Muscle layer of duodenum (tissue), 2 donors: ENCODE measurements at regions not wholly inside any gene's neighbourhood (a gene's known extent, or its start where the extent isn't known, plus 50 kb on each side); places are given as distances from the start of the nearest gene placed in this dataset.
"Not testable (repeated sequence)": the region's sequence is repeated elsewhere in the genome, so short reads cannot be mapped to it uniquely, and the experiment has no call there.

Experiments
- H3K27ac ChIP-seq: one replicate; pipeline ENCODE4 v1.7.0; 2013; ENCODE audit warnings: mild to moderate bottlenecking, low read length
- H3K27me3 ChIP-seq: one replicate; pipeline ENCODE4 v1.7.0; 2013; ENCODE audit warnings: low read depth, mild to moderate bottlenecking, control low read depth, low read length
- H3K36me3 ChIP-seq, 2 donors: one replicate each; pipeline ENCODE4 v1.7.0; 2013; ENCODE audit warnings: low read length in 2 of 2, control low read depth in 1 of 2, mild to moderate bottlenecking in 1 of 2; ENCODE audit not compliant: insufficient read depth in 2 of 2, control insufficient read depth in 1 of 2
- H3K4me1 ChIP-seq, 2 donors: one replicate each; pipeline ENCODE4 v1.7.0; 2013; ENCODE audit warnings: low read length in 2 of 2, mild to moderate bottlenecking in 2 of 2, control low read depth in 1 of 2, moderate library complexity in 1 of 2; ENCODE audit not compliant: insufficient read depth in 2 of 2, control insufficient read depth in 1 of 2
- H3K4me3 ChIP-seq, 2 donors: one replicate each; pipeline ENCODE4 v1.7.0; 2013; ENCODE audit warnings: low read length in 2 of 2, low read depth in 1 of 2, mild to moderate bottlenecking in 1 of 2
- H3K9me3 ChIP-seq, 2 donors: one replicate each; pipeline ENCODE4 v1.7.0; 2013; ENCODE audit warnings: low read length in 2 of 2, control low read depth in 1 of 2, mild to moderate bottlenecking in 1 of 2; ENCODE audit not compliant: control insufficient read depth in 1 of 2
- donor health status: healthy.

- Histone ChIP-seq H3K27ac (peak overlapping the region; percentile 45), H3K4me1 (no peaks in the 10 kb centered on the region), H3K9me3 (no peaks in the 10 kb centered on the region), H3K27me3 (no peaks in the 10 kb centered on the region), H3K4me3 (no peak overlapping the region), H3K36me3 (no peaks in the 10 kb centered on the region)
Measured at GRCh38 chrX:13219991-13220764, 99.7 kb downstream of the ATXN3L start.

- no peaks in the 10 kb centered on the region for H3K9me3 ChIP-seq
- H3K4me1 ChIP-seq: no peaks in the 10 kb centered on the region
- H3K27me3 ChIP-seq: no peaks in the 10 kb centered on the region
- H3K36me3 ChIP-seq: no peaks in the 10 kb centered on the region
- no peak overlapping the region for H3K4me3 ChIP-seq
- H3K27ac ChIP-seq: no peak overlapping the region
Measured at GRCh38 chrX:13218758-13219157, 101.1 kb downstream of the ATXN3L start.

DNA sequence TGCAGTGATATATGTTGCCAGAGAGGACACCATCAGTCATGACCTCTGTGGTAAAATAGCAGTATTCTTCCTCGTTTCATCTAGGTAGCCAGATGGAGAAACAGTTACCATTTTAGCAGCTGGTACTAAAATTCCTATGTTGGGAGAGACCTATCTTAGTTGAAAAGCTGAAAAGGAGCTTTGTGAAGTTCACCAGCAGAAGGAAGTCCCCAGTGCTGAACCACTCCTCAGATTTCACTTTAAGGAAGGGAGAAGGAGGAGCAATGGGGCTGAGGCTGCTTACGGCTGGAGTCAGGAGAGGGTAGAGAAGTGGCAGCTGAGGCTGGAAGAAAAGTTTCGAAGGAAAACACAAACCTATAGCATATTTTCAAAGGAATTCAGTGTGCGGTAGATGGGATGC is 103.7 kb downstream of the ATXN3L start:
- no peaks in the 10 kb centered on the region for H3K36me3 ChIP-seq
- no peak overlapping the region for H3K27ac ChIP-seq

GRCh38 chrX:13215729-13216128 is 104.1 kb downstream of the ATXN3L start:
- H3K9me3 ChIP-seq: no peaks in the 10 kb centered on the region
- H3K27ac ChIP-seq: no peak overlapping the region
- H3K36me3 ChIP-seq: no peaks in the 10 kb centered on the region
- H3K4me3 ChIP-seq: no peak overlapping the region
- peaks cover 0 to 6% of the 10 kb centered on the region in 2 donors for H3K4me1 ChIP-seq
- H3K27me3 ChIP-seq: no peaks in the 10 kb centered on the region

More for the DNA sequence above, 103.7 kb downstream of the ATXN3L start:
- H3K27me3 ChIP-seq: no peaks in the 10 kb centered on the region
- H3K4me3 ChIP-seq: no peak overlapping the region
- H3K9me3 ChIP-seq: no peaks in the 10 kb centered on the region
- H3K4me1 ChIP-seq: peaks cover 0 to 6% of the 10 kb centered on the region in 2 donors

- H3K36me3 ChIP-seq: no peaks in the 10 kb centered on the region
- no peak overlapping the region for H3K27ac ChIP-seq
- no peak overlapping the region for H3K4me3 ChIP-seq
- no peaks in the 10 kb centered on the region for H3K9me3 ChIP-seq
- peaks cover 0 to 6% of the 10 kb centered on the region in 2 donors for H3K4me1 ChIP-seq
- no peaks in the 10 kb centered on the region for H3K27me3 ChIP-seq
Measured at GRCh38 chrX:13212191-13212651, 107.6 kb downstream of the ATXN3L start.

DNA sequence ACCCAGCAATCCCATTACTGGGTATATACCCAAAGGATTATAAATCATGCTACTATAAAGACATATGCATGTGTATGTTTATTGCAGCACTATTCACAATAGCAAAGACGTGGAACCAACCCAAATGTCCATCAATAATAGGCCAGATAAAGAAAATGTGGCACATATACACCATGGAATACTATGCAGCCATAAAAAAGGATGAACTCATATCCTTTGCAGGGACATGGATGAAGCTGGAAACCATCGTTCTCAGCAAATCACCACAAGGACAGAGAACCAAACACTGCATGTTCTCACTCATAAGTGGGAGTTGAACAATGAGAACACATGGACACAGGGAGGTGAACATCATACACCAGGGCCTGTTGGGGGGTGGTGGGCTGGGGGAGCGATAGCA is 109.7 kb downstream of the ATXN3L start:
- H3K36me3 ChIP-seq, H3K4me3 ChIP-seq, H3K4me1 ChIP-seq, H3K9me3 ChIP-seq, H3K27ac ChIP-seq, H3K27me3 ChIP-seq: not testable (repeated sequence)

- H3K36me3 ChIP-seq, H3K9me3 ChIP-seq, H3K27ac ChIP-seq, H3K27me3 ChIP-seq, H3K4me3 ChIP-seq, H3K4me1 ChIP-seq: not testable (repeated sequence)
Measured at GRCh38 chrX:13209704-13210103, 110.1 kb downstream of the ATXN3L start.

DNA sequence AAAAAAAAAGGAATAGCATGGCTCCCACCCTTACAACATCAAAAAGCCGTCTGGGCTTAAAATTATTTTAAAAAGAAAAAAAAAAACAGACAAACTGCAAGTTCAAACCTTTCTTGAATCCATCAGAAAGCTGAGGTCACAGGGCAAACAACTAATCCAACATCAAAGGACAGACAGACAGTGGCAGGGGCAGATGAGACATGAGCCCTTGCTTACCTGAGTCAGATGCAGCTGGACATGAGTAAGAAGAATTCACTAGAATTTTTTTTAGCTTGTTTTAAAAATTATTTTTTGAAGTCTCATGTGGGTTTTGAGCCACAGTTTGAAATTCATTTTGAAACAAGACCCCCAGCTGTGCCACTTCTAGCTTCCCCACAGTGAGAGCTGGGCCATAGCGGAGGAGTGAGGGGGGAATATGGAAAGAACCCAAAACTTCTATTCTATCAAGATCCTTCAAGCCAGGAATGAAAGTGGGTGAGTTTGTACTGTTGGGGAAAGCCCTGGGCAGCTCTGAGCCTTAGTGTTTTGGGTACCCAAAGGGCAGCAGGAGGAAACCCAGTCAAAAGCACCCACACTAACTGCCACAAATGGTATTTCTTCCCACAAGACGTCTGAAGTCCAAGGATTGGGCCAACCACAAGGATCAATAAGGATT is 111.4 kb downstream of the ATXN3L start:
- H3K27ac ChIP-seq: no peak overlapping the region
- no peaks in the 10 kb centered on the region for H3K9me3 ChIP-seq
- peaks cover 0 to 6% of the 10 kb centered on the region in 2 donors for H3K4me1 ChIP-seq
- H3K4me3 ChIP-seq: no peak overlapping the region
- H3K27me3 ChIP-seq: no peaks in the 10 kb centered on the region
- H3K36me3 ChIP-seq: no peaks in the 10 kb centered on the region

DNA sequence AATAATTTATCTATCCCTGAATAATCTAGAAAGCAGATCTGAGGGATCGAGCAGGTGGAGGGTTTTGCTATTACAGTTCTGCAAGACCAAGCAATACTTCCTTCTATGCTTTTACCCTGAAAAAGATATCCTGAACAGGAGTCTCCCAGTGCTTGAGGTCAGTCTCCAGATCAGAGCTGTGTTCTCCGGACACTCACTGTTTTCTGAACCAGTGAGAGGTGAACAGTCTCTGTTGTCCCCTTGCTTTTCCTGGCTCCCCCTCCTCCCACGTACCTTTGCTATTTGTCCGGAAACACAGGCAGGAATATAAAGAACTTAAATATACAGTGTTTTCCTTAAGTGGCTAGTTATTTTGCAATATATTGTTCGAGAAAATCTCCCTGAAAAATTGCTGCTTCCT is 116.6 kb downstream of the ATXN3L start:
- Histone ChIP-seq H3K27ac (no peak overlapping the region), H3K9me3 (no peaks in the 10 kb centered on the region), H3K27me3 (no peaks in the 10 kb centered on the region), H3K4me3 (no peak overlapping the region), H3K4me1 (no peaks in the 10 kb centered on the region), H3K36me3 (no peaks in the 10 kb centered on the region)

GRCh38 chrX:13201605-13202219 is 118.1 kb downstream of the ATXN3L start:
- H3K4me1 ChIP-seq: no peaks in the 10 kb centered on the region
- no peaks in the 10 kb centered on the region for H3K27me3 ChIP-seq
- H3K9me3 ChIP-seq: no peaks in the 10 kb centered on the region
- no peak overlapping the region for H3K27ac ChIP-seq
- H3K4me3 ChIP-seq: no peak overlapping the region
- H3K36me3 ChIP-seq: no peaks in the 10 kb centered on the region

GRCh38 chrX:13200398-13200797 is 119.5 kb downstream of the ATXN3L start:
- H3K4me3 ChIP-seq: no peak overlapping the region
- H3K36me3 ChIP-seq: no peaks in the 10 kb centered on the region
- no peaks in the 10 kb centered on the region for H3K9me3 ChIP-seq
- no peaks in the 10 kb centered on the region for H3K4me1 ChIP-seq
- no peaks in the 10 kb centered on the region for H3K27me3 ChIP-seq
- no peak overlapping the region for H3K27ac ChIP-seq
